Hindlimb muscle (tissue), 1 donor: ENCODE measurements at regions not wholly inside any gene's neighbourhood (a gene's known extent, or its start where the extent isn't known, plus 50 kb on each side); places are given as distances from the start of the nearest gene placed in this dataset.
"Not testable (repeated sequence)": the region's sequence is repeated elsewhere in the genome, so short reads cannot be mapped to it uniquely, and the experiment has no call there.

Experiments used
- DNase-seq: peaks from one replicate; pipeline ENCODE4 v3.0.0-alpha.2; 2013

- no peak for DNase-seq
Observed at GRCh38 chr2:153532140-153532539, 53.6 kb upstream of the RPRM start.

DNA sequence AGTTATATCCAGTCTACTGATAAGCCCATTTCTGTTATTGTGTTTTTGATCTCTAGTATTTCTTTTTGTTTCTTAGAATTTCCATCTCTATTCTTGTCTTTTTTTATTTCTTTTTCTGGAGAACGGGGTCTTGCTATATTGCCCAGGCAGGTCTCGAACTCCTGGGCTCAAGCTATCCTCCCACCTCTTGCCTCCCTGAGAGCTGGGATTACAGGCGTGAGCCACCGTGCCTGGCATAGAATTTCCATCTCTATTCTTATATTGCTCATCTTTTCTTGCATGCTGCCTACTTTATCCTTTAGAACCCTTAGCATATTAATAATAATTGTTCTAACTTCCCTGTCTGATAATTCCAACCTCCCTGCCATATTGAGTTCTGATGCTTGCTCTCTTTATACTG, 55.2 kb upstream of the RPRM start:
- not testable (repeated sequence) for DNase-seq

DNA sequence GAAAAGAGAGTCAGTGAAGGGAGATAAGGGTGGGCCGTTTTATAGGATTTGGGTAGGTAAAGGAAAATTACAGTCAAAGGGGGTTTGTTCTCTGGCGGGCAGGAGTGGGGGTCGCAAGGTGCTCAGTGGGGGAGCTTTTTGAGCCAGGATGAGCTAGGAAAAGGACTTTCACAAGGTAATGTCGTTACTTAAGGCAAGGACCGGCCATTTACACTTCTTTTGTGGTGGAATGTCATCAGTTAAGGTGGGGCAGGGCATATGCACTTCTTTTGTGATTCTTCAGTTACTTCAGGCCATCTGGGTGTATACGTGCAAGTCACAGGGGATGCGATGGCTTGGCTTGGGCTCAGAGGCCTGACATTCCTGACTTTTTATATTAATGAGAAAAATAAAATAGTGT, 56.0 kb upstream of the RPRM start:
- not testable (repeated sequence) for DNase-seq

- DNase-seq = no peak
Observed at GRCh38 chr2:153536115-153536514, 57.6 kb upstream of the RPRM start.

GRCh38 chr2:153538102-153538501, 59.5 kb upstream of the RPRM start:
- not testable (repeated sequence) for DNase-seq

- no peak for DNase-seq
Observed at GRCh38 chr2:153543635-153544071, 65.1 kb upstream of the RPRM start.

GRCh38 chr2:153546358-153546757, 67.8 kb upstream of the RPRM start:
- DNase-seq = no peak

GRCh38 chr2:153548536-153548935, 70.0 kb upstream of the RPRM start:
- DNase-seq = no peak

GRCh38 chr2:153551698-153552097, 73.1 kb upstream of the RPRM start:
- no peak for DNase-seq

GRCh38 chr2:153557211-153557610, 78.6 kb upstream of the RPRM start:
- no peak for DNase-seq

- no peak for DNase-seq
Observed at GRCh38 chr2:153557714-153558113, 79.2 kb upstream of the RPRM start.

DNA sequence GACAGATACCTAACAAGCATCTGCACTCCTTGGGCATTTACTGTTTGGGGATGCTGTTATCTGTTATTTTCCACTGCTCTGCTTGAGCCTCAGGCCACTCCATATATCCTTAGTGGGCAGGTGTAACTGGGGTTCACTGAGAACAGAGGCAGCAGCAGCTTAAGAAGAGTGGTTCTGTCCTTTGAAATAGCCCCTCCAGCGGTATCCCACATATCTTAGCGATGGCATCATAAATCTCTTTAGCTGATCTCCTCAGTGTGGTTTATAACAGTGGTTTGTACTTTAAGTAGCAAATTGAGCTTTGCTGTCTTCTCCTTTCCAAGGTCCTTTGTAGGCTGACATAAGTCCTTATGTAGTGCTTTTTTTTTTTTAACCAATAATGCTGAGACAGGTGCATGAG, 79.7 kb upstream of the RPRM start:
- DNase-seq = no peak

DNA sequence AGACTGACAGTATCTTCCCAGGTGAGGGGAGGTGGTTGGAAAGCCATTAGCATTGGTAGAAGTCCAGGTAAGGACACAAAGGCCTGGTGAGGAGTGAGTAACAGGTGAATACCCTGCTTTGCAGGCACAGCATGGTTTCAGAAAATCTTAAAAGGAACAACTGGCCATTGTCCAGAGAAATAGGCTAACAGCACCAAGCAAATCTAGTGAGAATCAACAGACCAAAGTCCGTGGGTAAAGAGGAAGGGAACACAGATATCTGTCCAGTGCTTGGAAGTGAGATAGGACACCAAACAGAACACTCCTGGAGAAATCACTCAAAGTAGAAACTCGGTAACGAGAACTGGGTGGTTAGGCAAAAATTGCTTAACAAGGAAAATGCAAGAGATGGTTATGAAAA, 88.8 kb upstream of the RPRM start:
- DNase-seq = no peak

- DNase-seq = no peak
Observed at GRCh38 chr2:153568105-153568504, 89.5 kb upstream of the RPRM start.

DNA sequence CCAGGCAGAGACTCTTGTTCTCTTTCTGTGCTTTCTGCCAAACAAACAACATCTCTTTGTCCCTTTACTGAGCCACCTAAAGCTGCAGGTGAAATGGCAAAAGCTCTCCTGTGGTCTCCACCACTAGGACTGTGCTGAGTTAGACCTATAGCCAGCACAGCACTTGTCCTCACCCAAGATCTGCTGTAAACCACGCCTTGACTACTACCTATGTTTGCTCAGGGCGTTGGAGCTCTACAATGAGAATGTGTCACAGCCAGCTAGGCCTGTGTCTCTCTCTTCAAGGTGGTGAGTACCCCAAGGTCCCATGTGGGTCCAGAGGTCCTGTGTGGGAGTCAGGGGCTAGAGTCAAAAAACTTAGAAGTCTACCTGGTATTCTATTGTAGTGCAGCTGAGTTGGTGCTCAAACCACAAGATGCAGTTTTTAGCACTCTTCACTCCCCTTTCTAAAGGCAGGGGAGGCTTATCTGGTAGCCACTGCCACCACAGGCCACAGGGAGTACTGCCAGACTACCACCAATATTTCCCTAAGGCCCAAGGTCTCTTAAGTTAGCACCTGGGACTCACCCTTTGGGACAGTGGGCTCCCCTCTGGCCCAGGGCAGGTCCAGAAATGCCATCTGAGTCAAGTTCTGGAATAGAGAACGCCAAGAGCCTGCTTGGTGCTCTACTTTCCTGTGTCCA, 96.8 kb upstream of the RPRM start:
- no peak for DNase-seq

GRCh38 chr2:153584244-153584643, 105.7 kb upstream of the RPRM start:
- DNase-seq = no peak

DNA sequence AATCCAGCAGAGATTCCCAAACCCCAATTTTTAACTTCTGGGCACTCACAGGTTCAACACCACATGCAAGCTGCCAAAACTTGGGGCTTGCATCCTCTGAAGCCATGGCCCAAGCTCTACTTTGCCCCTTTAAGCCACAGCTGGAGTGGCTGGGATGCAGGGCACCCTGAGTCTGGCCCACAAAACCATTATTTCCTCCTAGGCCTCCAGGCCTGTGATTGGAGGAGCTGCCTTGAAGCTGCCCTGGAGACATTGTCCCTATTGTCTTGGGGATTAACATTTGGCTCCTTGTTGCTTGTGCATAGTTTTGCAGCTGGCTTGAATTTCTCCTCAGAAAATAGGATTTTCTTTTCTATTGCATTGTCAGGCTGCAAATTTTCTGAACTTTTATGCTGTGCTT, 109.8 kb upstream of the RPRM start:
- no peak for DNase-seq

DNA sequence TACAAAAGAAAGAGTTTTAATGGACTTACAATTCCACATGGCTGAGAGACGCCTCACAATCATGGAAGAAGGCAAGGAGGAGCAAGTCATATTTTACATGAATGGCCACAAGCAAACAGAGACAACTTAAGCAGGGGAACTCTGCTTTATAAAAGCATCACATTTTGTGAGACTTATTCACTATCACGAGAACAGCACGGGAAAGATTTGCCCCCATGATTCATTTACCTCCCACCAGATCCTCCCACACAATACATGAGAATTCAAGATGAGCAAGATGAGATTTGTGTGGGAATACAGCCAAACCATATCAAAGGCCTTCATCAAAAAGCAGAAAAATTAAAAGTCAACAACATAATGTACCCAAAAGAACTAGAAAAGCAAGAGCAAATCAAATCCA, 111.0 kb upstream of the RPRM start:
- DNase-seq = no peak

GRCh38 chr2:153593086-153593485, 114.5 kb upstream of the RPRM start:
- not testable (repeated sequence) for DNase-seq

DNA sequence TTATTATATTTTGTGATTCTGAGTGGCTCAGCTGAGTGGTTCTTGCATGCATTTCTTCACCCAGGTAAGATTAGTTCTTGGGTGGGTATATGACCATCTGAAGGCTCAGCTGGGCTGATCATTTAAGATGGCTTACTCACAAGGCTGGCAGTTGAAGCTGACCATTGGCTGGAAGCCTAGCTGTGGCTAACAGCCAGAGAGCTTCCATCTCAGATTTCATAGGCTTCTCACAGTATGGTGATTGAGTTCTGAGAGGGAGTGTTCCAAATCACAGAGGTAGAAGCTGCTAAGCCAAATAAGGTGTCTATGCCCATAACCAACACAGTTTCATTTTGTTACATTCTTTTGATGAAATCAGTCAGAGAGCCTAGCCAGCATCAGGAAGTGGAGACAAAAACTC, 117.4 kb upstream of the RPRM start:
- no peak for DNase-seq

DNA sequence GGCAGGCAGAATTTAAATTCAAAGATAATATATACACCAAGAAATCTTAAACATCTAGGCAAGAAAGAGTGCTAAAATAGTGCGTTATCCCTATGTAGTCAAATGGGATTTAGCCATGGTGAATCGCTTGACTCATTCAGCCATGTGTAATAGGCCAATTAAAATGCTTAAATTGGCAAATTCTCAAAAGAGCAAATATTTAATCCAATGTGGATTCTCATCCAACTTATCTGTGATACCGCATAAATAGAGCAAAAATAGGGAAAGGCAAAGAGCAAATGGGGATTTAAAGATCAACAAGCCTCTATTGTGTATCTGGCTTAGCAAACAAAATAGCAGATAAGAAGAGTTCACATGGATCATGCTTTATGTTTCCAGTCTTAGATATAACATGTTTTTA, 123.2 kb upstream of the RPRM start:
- no peak for DNase-seq

DNA sequence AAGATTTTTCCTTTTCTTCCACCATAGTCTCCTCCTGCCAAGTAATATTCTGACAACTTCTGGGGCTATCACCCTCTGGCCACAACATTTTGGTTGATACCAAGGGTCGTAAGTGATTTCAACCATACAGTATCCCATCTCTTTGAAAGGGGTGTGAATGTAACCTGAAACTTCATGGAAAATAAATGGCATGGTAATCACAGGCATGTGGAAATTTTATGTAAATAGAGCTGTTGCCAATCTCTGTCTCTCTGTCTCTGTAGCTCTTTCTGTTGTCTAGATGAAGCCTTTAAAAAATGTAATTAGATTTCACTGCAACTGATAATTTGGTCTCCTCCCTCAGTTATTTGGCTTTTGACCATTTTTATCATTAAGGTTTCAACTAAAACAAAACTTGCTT, 125.6 kb upstream of the RPRM start:
- DNase-seq = no peak

DNA sequence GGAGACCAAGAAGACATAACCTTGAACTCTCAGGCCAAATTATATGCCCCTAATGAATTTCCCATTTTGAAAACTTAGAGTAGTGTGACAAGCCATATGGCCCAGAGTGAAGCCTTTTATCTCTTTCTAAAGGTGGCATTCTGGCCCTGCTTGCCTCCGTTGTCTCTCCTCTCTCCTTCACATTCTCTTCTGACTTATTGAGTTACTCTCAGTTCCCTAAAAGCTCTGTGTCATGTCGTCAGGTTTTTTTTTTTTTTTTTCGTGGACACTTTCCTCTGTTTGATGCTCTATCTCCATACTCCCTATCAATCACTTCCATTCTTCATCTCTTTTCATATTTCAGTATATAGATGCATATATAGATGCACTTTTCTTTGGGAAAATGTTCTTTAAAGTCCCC, 128.1 kb upstream of the RPRM start:
- no peak for DNase-seq

GRCh38 chr2:153622285-153622684, 143.7 kb upstream of the RPRM start:
- DNase-seq = no peak

- DNase-seq = no peak
Observed at GRCh38 chr2:153623020-153623419, 144.5 kb upstream of the RPRM start.
